ENCODE measurements at regions not wholly inside any gene's neighbourhood (a gene's known extent, or its start where the extent isn't known, plus 50 kb on each side); places are given as distances from the start of the nearest gene placed in this dataset.

GRCh38 chr5:3322642-3323041 lies 273.0 kb upstream of the IRX1 start:
- TF ChIP-seq, protein P1, sequence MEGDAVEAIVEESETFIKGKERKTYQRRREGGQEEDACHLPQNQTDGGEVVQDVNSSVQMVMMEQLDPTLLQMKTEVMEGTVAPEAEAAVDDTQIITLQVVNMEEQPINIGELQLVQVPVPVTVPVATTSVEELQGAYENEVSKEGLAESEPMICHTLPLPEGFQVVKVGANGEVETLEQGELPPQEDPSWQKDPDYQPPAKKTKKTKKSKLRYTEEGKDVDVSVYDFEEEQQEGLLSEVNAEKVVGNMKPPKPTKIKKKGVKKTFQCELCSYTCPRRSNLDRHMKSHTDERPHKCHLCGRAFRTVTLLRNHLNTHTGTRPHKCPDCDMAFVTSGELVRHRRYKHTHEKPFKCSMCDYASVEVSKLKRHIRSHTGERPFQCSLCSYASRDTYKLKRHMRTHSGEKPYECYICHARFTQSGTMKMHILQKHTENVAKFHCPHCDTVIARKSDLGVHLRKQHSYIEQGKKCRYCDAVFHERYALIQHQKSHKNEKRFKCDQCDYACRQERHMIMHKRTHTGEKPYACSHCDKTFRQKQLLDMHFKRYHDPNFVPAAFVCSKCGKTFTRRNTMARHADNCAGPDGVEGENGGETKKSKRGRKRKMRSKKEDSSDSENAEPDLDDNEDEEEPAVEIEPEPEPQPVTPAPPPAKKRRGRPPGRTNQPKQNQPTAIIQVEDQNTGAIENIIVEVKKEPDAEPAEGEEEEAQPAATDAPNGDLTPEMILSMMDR (IDR thresholded peaks at IDR 0.05; ENCODE audit: borderline replicate concordance, control extremely low read depth, extremely low read depth, insufficient read depth, missing control alignments), result no peak
- in situ Hi-C loops (cut with MboI; ENCODE audit: low sequenced_read_pairs, unreplicated experiment), result no loop called here
- no peak for DNase-seq (ENCODE audit: low spot score)

GRCh38 chr5:3321923-3322322 lies 273.7 kb upstream of the IRX1 start:
- in situ Hi-C loops (cut with MboI; ENCODE audit: low sequenced_read_pairs, unreplicated experiment), result no loop called here
- TF ChIP-seq, protein P1 (IDR thresholded peaks at IDR 0.05; ENCODE audit: borderline replicate concordance, control extremely low read depth, extremely low read depth, insufficient read depth, missing control alignments), result no peak
- DNase-seq (ENCODE audit: low spot score), result no peak

GRCh38 chr5:3321119-3321760 lies 274.4 kb upstream of the IRX1 start:
- TF ChIP-seq, protein P1 (IDR thresholded peaks at IDR 0.05; ENCODE audit: borderline replicate concordance, control extremely low read depth, extremely low read depth, insufficient read depth, missing control alignments), result no peak
- in situ Hi-C loops (cut with MboI; ENCODE audit: low sequenced_read_pairs, unreplicated experiment), result no loop called here
- no peak for DNase-seq (ENCODE audit: low spot score)

- no peak for DNase-seq (ENCODE audit: low spot score)
- TF ChIP-seq, protein P1 (IDR thresholded peaks at IDR 0.05; ENCODE audit: borderline replicate concordance, control extremely low read depth, extremely low read depth, insufficient read depth, missing control alignments), result no peak
- in situ Hi-C loops (cut with MboI; ENCODE audit: low sequenced_read_pairs, unreplicated experiment), result no loop called here
These were observed 275.2 kb upstream of the IRX1 start for GRCh38 chr5:3320317-3320875.

DNA sequence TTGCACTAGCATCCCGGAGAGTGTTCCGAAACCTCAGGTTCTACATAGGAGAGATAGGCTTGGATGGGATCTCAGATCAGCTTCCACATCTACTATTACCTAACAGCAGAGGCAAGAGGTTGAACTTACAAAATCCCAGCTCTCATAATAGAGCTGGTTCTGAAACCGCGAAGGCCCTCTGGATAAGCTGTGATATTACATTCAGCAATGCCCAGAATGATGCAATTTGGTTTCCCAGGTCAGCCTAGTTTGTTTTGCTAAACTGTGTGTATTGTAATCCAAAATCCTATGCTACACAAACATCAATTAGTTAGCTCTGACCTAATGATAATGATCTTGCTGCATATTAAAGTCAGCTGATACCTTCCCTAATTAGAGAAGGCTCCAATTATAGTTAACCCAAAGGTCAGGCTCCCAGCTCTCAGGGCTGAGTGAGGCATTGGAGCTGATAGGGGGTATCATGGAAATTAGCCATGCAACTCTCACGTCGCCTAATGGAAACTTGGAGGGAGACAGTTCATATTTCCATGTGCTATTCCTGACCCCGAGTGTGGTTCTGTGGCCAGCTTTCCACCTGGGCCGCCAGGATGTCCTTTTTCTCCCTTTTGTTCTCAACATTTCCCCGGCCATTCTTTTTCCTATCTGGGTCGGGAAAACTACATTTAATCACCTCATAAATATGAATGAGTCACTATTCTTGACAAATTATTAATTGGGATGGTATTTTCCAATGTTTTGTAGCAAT lies 278.4 kb upstream of the IRX1 start:
- TF ChIP-seq, protein P1 (IDR thresholded peaks at IDR 0.05; ENCODE audit: borderline replicate concordance, control extremely low read depth, extremely low read depth, insufficient read depth, missing control alignments), result no peak
- DNase-seq (ENCODE audit: low spot score), result no peak
- in situ Hi-C loops (cut with MboI; ENCODE audit: low sequenced_read_pairs, unreplicated experiment), result no loop called here

DNA sequence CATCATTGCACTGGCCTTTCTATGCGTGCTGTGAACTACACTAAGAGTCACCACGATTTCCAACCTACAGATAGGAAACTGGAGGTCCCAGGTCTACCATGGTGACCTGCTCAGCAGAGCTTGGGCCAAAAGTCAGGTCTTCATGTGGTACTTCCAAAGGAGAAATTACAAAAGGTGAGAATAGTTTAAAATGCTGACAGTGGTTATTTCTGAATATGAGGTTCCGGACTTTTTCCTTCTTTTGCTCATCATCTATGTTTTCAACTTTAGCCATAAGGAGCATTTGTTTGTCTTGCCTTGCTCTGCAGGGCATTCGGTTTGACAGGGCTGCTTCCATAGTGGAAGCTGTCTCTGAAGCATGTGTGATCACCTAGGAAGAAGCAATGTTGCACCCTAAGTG lies 282.1 kb upstream of the IRX1 start:
- TF ChIP-seq, protein P1 (IDR thresholded peaks at IDR 0.05; ENCODE audit: borderline replicate concordance, control extremely low read depth, extremely low read depth, insufficient read depth, missing control alignments), result no peak
- in situ Hi-C loops (cut with MboI; ENCODE audit: low sequenced_read_pairs, unreplicated experiment), result no loop called here
- no peak for DNase-seq (ENCODE audit: low spot score)
